Activated B cell treated with CpG ODN at 0.5 μM for 24 hours (primary cell): ENCODE measurements at regions not wholly inside any gene's neighbourhood (a gene's known extent, or its start where the extent isn't known, plus 50 kb on each side); places are given as distances from the start of the nearest gene placed in this dataset.

ENCODE experiments used
- ATAC-seq: fragments of 200-7000 bp; cut with Tn5 transposase; one replicate; pipeline ENCODE4 v1.10.0; 2021; ENCODE audit warnings: low read depth, mild to moderate bottlenecking, moderate library complexity
- CTCF ChIA-PET: fragments of 350-600 bp; sonication (Branson Sonifier 250); formaldehyde crosslinking; loops from one replicate; lab custom pipeline; 2021; ENCODE audit warnings: antibody characterized with exemption; lab: Charles Lee
- POLR2A ChIA-PET: fragments of 350-600 bp; sonication (Branson Sonifier 250); formaldehyde crosslinking; loops from one replicate; lab custom pipeline; 2021; ENCODE audit warnings: antibody characterized with exemption; lab: Charles Lee
- DNase-seq: peaks from one replicate; pipeline ENCODE4 v3.0.0; 2022
- H3K27ac Mint-ChIP-seq: one replicate; pipeline ENCODE4 v1.8.0; 2020; ENCODE audit warnings: mixed read lengths
- H3K27me3 Mint-ChIP-seq: one replicate; pipeline ENCODE4 v1.8.0; 2021; ENCODE audit warnings: mixed read lengths
- H3K36me3 Mint-ChIP-seq: one replicate; pipeline ENCODE4 v1.8.0; 2021; ENCODE audit warnings: low read depth, mixed read lengths
- H3K4me1 Mint-ChIP-seq: one replicate; pipeline ENCODE4 v1.8.0; 2021; ENCODE audit warnings: mixed read lengths
- H3K4me3 Mint-ChIP-seq: one replicate; pipeline ENCODE4 v1.8.0; 2020; ENCODE audit warnings: mild to moderate bottlenecking, mixed read lengths
- H3K9me3 Mint-ChIP-seq: one replicate; pipeline ENCODE4 v1.8.0; 2020; ENCODE audit warnings: mixed read lengths
- intact Hi-C: fragments of 100-400 bp; cut with micrococcal nuclease; formaldehyde crosslinking; loops from one replicate; pipeline ENCODE4 v1.15.1; 2024
- TF ChIP-seq, protein P1 (sequence below): fragments of 200-600 bp; IDR thresholded peaks from one replicate; pipeline ENCODE4 v1.8.0; 2022; ENCODE audit warnings: antibody characterized with exemption, mild to moderate bottlenecking

DNA sequence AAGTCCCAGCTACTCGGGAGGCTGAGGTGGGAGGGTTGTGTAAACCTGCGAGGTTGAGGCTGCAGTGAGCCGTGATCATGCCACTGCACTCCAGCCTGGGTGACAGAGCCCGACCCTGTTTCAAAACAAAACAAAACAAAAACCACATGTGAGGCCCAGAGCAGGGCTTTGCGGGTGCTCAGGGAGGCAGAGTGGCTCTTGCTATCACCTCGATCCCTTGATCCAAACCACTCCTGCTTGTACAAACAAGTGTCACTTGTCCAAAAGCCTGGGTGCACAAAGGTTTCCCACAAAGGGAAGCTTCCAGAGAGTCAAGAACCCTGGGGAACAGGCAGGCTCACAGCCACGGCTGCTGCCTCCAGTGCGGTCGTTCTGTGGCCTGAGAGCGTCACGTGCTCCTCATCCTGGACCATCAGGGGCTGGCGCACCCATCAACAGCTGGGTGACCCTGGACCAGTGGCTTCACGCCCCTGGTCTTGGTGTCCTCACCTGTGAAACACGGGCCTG lies 162.7 kb downstream of the C9orf50 start:
- Mint-ChIP-seq H3K27ac (no peak overlapping the region), H3K4me1 (peaks cover 22% of the 10 kb centered on the region), H3K4me3 (no peak overlapping the region), H3K9me3 (no peaks in the 10 kb centered on the region), H3K27me3 (peaks cover 3% of the 10 kb centered on the region), H3K36me3 (no peaks in the 10 kb centered on the region)
- DNase-seq, result no peak
- TF ChIP-seq, protein P1, sequence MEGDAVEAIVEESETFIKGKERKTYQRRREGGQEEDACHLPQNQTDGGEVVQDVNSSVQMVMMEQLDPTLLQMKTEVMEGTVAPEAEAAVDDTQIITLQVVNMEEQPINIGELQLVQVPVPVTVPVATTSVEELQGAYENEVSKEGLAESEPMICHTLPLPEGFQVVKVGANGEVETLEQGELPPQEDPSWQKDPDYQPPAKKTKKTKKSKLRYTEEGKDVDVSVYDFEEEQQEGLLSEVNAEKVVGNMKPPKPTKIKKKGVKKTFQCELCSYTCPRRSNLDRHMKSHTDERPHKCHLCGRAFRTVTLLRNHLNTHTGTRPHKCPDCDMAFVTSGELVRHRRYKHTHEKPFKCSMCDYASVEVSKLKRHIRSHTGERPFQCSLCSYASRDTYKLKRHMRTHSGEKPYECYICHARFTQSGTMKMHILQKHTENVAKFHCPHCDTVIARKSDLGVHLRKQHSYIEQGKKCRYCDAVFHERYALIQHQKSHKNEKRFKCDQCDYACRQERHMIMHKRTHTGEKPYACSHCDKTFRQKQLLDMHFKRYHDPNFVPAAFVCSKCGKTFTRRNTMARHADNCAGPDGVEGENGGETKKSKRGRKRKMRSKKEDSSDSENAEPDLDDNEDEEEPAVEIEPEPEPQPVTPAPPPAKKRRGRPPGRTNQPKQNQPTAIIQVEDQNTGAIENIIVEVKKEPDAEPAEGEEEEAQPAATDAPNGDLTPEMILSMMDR, result no peak
- CTCF ChIA-PET, result no interaction called here
- no peak for ATAC-seq
- intact Hi-C loops, result no loop called here
- POLR2A ChIA-PET, result interaction anchor here (0.6 to 3.4 kb wide), 6 partner anchors 21 to 318 kb away, joined by 4 to 33 read pairs (median 11); no protein-coding TSS in a partner anchor

- Mint-ChIP-seq H3K27me3 (peaks cover 3% of the 10 kb centered on the region), H3K4me1 (peaks cover 22% of the 10 kb centered on the region), H3K27ac (no peak overlapping the region), H3K36me3 (no peaks in the 10 kb centered on the region), H3K4me3 (no peak overlapping the region), H3K9me3 (no peaks in the 10 kb centered on the region)
- intact Hi-C loops, result no loop called here
- ChIA-PET POLR2A (interaction anchor here (1.3 kb wide), 1 partner anchor 317 kb away, joined by 4 read pairs; no protein-coding TSS in a partner anchor), CTCF (no interaction called here)
- DNase-seq (no peak), ATAC-seq (no peak)
- TF ChIP-seq, protein P1, result no peak
These were observed 163.5 kb downstream of the C9orf50 start for GRCh38 chr9:129457325-129457779.

GRCh38 chr9:129456549-129457324 lies 164.2 kb downstream of the C9orf50 start:
- H3K27ac Mint-ChIP-seq, result no peak overlapping the region
- intact Hi-C loops, result no loop called here
- no peaks in the 10 kb centered on the region for H3K36me3 Mint-ChIP-seq
- POLR2A ChIA-PET, result interaction anchor here (1.2 kb wide), 1 partner anchor 10 kb away, joined by 4 read pairs; no protein-coding TSS in a partner anchor
- no peak overlapping the region for H3K4me3 Mint-ChIP-seq
- H3K27me3 Mint-ChIP-seq, result peaks cover 7% of the 10 kb centered on the region
- CTCF ChIA-PET, result no interaction called here
- peaks cover 22% of the 10 kb centered on the region for H3K4me1 Mint-ChIP-seq
- TF ChIP-seq, protein P1, result no peak
- DNase-seq, result no peak
- ATAC-seq, result no peak
- H3K9me3 Mint-ChIP-seq, result no peaks in the 10 kb centered on the region

- ATAC-seq (no peak), DNase-seq (no peak)
- intact Hi-C loops, result no loop called here
- Mint-ChIP-seq H3K4me1 (peaks cover 20% of the 10 kb centered on the region), H3K27ac (no peak overlapping the region), H3K27me3 (peaks cover 7% of the 10 kb centered on the region), H3K36me3 (no peaks in the 10 kb centered on the region), H3K9me3 (no peaks in the 10 kb centered on the region), H3K4me3 (no peak overlapping the region)
- POLR2A ChIA-PET, result interaction anchor here (1.2 kb wide), 1 partner anchor 9 kb away, joined by 4 read pairs; no protein-coding TSS in a partner anchor
- TF ChIP-seq, protein P1, result no peak
- CTCF ChIA-PET, result interaction anchor here (0.5 kb wide), 1 partner anchor 34 kb away, joined by 3 read pairs; no protein-coding TSS in a partner anchor
These were observed 165.5 kb downstream of the C9orf50 start for GRCh38 chr9:129455151-129455995.
